ENCODE measurements at regions not wholly inside any gene's neighbourhood (a gene's known extent, or its start where the extent isn't known, plus 50 kb on each side); places are given as distances from the start of the nearest gene placed in this dataset.
A peak's percentile ranks its signal among the peaks of the same experiment; 100 is the strongest.

- Mint-ChIP-seq H3K4me1 (ENCODE audit: unreplicated experiment) (peaks cover 3% of the 10 kb centered on the region), H3K4me3 (ENCODE audit: unreplicated experiment) (no peak overlapping the region), H3K27me3 (ENCODE audit: unreplicated experiment) (no peaks in the 10 kb centered on the region), H3K27ac (ENCODE audit: unreplicated experiment) (no peak overlapping the region), H3K9me3 (ENCODE audit: unreplicated experiment) (peaks cover 18% of the 10 kb centered on the region), H3K36me3 (ENCODE audit: unreplicated experiment) (peaks cover 7% of the 10 kb centered on the region)
- no peak for DNase-seq (ENCODE audit: extremely low spot score, unreplicated experiment)
- TF ChIP-seq CTCF (IDR thresholded peaks at IDR 0.05), result no peak
These were observed 206.8 kb upstream of the TMTC4 start for GRCh38 chr13:100881291-100881864.

GRCh38 chr13:100880166-100880565 lies 205.6 kb upstream of the TMTC4 start:
- Mint-ChIP-seq H3K4me3 (ENCODE audit: unreplicated experiment) (no peak overlapping the region), H3K27ac (ENCODE audit: unreplicated experiment) (no peak overlapping the region), H3K4me1 (ENCODE audit: unreplicated experiment) (peaks cover 12% of the 10 kb centered on the region), H3K9me3 (ENCODE audit: unreplicated experiment) (peaks cover 25% of the 10 kb centered on the region), H3K36me3 (ENCODE audit: unreplicated experiment) (peaks cover 12% of the 10 kb centered on the region), H3K27me3 (ENCODE audit: unreplicated experiment) (no peaks in the 10 kb centered on the region)
- DNase-seq (ENCODE audit: extremely low spot score, unreplicated experiment), result no peak
- TF ChIP-seq CTCF (IDR thresholded peaks at IDR 0.05), result no peak

DNA sequence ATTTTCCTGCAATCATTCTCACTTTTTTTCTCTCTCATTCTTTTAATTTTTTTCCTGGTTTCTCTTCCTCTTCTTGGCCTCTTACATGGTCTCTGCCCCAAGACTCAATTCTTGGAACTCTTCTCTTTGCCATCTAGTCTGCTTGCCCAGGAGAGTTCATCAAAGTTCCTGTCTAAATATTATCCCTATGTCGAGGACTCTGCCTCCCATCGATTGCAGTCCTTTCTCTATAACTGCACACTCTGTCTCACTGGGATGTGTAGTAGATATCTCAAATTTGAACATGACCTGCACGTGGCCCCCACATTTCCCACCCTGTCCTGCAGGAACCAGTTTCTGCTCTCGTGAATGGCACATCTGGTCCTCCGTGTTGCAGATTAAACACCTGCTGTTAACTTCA lies 204.7 kb upstream of the TMTC4 start:
- Mint-ChIP-seq H3K36me3 (ENCODE audit: unreplicated experiment) (peaks cover 12% of the 10 kb centered on the region), H3K27ac (ENCODE audit: unreplicated experiment) (no peak overlapping the region), H3K27me3 (ENCODE audit: unreplicated experiment) (no peaks in the 10 kb centered on the region), H3K4me1 (ENCODE audit: unreplicated experiment) (peaks cover 14% of the 10 kb centered on the region), H3K4me3 (ENCODE audit: unreplicated experiment) (no peak overlapping the region), H3K9me3 (ENCODE audit: unreplicated experiment) (peaks cover 28% of the 10 kb centered on the region)
- no peak for TF ChIP-seq CTCF (IDR thresholded peaks at IDR 0.05)
- DNase-seq (ENCODE audit: extremely low spot score, unreplicated experiment), result no peak

GRCh38 chr13:100876044-100876403 lies 201.4 kb upstream of the TMTC4 start:
- no peak for TF ChIP-seq CTCF (IDR thresholded peaks at IDR 0.05)
- Mint-ChIP-seq H3K4me1 (ENCODE audit: unreplicated experiment) (peaks cover 14% of the 10 kb centered on the region), H3K9me3 (ENCODE audit: unreplicated experiment) (peaks cover 35% of the 10 kb centered on the region), H3K27ac (ENCODE audit: unreplicated experiment) (peak overlapping the region; percentile 78), H3K27me3 (ENCODE audit: unreplicated experiment) (no peaks in the 10 kb centered on the region), H3K4me3 (ENCODE audit: unreplicated experiment) (no peak overlapping the region), H3K36me3 (ENCODE audit: unreplicated experiment) (peaks cover 12% of the 10 kb centered on the region)
- DNase-seq (ENCODE audit: extremely low spot score, unreplicated experiment), result no peak

- Mint-ChIP-seq H3K27me3 (ENCODE audit: unreplicated experiment) (no peaks in the 10 kb centered on the region), H3K4me3 (ENCODE audit: unreplicated experiment) (no peak overlapping the region), H3K36me3 (ENCODE audit: unreplicated experiment) (peaks cover 12% of the 10 kb centered on the region), H3K4me1 (ENCODE audit: unreplicated experiment) (peaks cover 14% of the 10 kb centered on the region), H3K27ac (ENCODE audit: unreplicated experiment) (peak overlapping the region; percentile 78), H3K9me3 (ENCODE audit: unreplicated experiment) (peaks cover 35% of the 10 kb centered on the region)
- DNase-seq (ENCODE audit: extremely low spot score, unreplicated experiment), result no peak
- no peak for TF ChIP-seq CTCF (IDR thresholded peaks at IDR 0.05)
These were observed 200.9 kb upstream of the TMTC4 start for GRCh38 chr13:100875392-100876043.

Measured in osteocyte (in vitro differentiated cells).